ENCODE measurements at regions not wholly inside any gene's neighbourhood (a gene's known extent, or its start where the extent isn't known, plus 50 kb on each side); places are given as distances from the start of the nearest gene placed in this dataset.

DNA sequence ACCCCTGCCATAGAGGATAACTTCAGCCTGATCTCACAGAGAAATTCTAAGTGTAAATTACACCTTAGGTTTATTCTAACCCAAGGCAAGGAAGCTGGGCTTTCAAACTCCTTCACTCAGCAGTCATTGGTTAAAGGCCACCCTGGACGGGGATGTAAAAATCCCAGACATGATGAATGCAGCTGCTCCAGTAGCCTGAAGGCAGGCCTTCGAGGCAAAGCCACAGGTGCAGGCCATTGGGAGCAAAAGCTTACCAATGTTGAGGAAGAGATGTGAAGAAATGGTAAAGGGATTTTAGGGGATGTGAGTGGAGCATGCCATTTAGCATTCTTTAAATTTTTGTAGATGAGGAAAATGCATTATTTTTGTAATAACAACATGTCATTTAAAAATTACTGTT is 514.4 kb downstream of the XYLT1 start:
- H3K4me3 ChIP-seq (ENCODE audit: control insufficient read depth, low read depth, low read length) = no peak overlapping the region
- DNase-seq (ENCODE audit: low read depth) = no peak
- TF ChIP-seq, protein P1, sequence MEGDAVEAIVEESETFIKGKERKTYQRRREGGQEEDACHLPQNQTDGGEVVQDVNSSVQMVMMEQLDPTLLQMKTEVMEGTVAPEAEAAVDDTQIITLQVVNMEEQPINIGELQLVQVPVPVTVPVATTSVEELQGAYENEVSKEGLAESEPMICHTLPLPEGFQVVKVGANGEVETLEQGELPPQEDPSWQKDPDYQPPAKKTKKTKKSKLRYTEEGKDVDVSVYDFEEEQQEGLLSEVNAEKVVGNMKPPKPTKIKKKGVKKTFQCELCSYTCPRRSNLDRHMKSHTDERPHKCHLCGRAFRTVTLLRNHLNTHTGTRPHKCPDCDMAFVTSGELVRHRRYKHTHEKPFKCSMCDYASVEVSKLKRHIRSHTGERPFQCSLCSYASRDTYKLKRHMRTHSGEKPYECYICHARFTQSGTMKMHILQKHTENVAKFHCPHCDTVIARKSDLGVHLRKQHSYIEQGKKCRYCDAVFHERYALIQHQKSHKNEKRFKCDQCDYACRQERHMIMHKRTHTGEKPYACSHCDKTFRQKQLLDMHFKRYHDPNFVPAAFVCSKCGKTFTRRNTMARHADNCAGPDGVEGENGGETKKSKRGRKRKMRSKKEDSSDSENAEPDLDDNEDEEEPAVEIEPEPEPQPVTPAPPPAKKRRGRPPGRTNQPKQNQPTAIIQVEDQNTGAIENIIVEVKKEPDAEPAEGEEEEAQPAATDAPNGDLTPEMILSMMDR (conservative IDR thresholded peaks at IDR 0.05; ENCODE audit: control insufficient read depth, insufficient read depth, low read depth, low read length) = no peak

GRCh38 chr16:16960785-16961184 is 510.0 kb downstream of the XYLT1 start:
- no peak for DNase-seq (ENCODE audit: low read depth)
- no peak overlapping the region for H3K4me3 ChIP-seq (ENCODE audit: control insufficient read depth, low read depth, low read length)
- TF ChIP-seq, protein P1 (conservative IDR thresholded peaks at IDR 0.05; ENCODE audit: control insufficient read depth, insufficient read depth, low read depth, low read length) = no peak

- no peak for DNase-seq (ENCODE audit: low read depth)
- no peak overlapping the region for H3K4me3 ChIP-seq (ENCODE audit: control insufficient read depth, low read depth, low read length)
- TF ChIP-seq, protein P1 (conservative IDR thresholded peaks at IDR 0.05; ENCODE audit: control insufficient read depth, insufficient read depth, low read depth, low read length) = no peak
These were observed 504.3 kb downstream of the XYLT1 start for GRCh38 chr16:16966439-16966838.

DNA sequence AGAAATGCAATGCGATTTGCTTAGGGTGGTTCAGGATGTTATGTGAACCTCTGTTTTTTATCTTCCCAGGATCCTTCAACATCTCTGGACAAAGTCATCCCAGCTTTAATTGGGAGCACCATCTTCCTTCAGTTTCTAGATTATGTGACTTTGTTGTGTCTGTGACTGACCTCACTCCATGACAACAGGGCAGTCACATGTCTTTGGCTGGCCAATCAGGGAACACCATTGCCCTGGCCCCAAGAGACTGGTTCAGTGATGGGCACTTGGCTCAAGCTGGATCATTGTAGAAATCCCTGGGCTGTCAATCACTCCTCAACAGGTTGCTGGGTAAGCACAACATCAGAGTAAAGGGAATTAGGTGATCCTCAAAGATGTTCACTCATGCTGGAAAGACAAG is 499.7 kb downstream of the XYLT1 start:
- no peak for DNase-seq (ENCODE audit: low read depth)
- TF ChIP-seq, protein P1 (conservative IDR thresholded peaks at IDR 0.05; ENCODE audit: control insufficient read depth, insufficient read depth, low read depth, low read length) = no peak

GRCh38 chr16:16972831-16973230 is 497.9 kb downstream of the XYLT1 start:
- no peak for DNase-seq (ENCODE audit: low read depth)
- TF ChIP-seq, protein P1 (conservative IDR thresholded peaks at IDR 0.05; ENCODE audit: control insufficient read depth, insufficient read depth, low read depth, low read length) = no peak
- H3K4me3 ChIP-seq (ENCODE audit: control insufficient read depth, low read depth, low read length) = no peak overlapping the region

More for the DNA sequence above, 499.7 kb downstream of the XYLT1 start:
- H3K4me3 ChIP-seq (ENCODE audit: control insufficient read depth, low read depth, low read length) = no peak overlapping the region

DNA sequence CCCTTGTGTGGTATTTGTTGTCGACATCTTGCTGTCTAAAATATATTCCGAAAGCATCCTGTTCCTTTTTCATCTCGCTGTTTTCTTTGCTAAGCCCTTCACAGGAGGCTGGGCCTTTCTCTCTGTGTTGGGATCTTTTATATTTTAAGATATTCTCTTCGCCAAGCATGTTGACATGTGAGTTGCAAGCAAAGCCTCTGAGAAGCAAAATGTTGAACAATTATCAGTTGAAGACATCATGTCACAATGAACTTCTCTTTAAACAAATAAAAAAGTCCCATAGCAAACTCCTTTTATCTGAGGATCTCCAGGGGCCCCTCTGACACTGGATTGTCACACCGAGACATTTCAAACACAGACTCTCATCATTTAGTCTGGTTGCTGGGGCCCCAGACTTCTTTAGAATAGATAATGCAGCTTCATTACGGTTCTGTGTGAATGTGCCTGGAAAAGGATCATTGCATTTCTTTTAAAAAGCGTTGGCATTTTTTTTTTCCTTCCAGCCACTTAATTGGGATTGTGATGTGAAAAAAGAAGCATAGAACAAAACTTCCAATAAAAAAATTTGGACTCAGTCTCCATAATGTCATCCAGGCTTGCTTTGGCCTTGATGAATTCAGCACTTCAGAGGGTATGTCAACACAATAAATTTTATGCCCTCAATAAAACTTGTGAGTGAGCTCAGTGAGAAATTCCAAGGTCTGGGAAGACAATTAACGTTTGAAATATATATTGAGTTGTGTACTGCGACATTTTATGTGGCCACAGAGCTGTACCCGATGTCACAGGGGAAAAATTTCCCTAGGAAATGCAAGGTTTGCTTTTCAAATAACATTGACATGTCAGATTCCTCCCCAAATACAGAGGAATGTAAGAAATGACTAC is 496.8 kb downstream of the XYLT1 start:
- H3K4me3 ChIP-seq (ENCODE audit: control insufficient read depth, low read depth, low read length) = no peak overlapping the region
- TF ChIP-seq, protein P1 (conservative IDR thresholded peaks at IDR 0.05; ENCODE audit: control insufficient read depth, insufficient read depth, low read depth, low read length) = no peak
- no peak for DNase-seq (ENCODE audit: low read depth)
